ENCODE measurements at regions not wholly inside any gene's neighbourhood (a gene's known extent, or its start where the extent isn't known, plus 50 kb on each side); places are given as distances from the start of the nearest gene placed in this dataset.

GRCh38 chr2:72032481-72033041 is 115.1 kb downstream of the CYP26B1 start:
- TF ChIP-seq CTCF (IDR thresholded peaks at IDR 0.05) (no peak), POLR2A (IDR thresholded peaks at IDR 0.05) (no peak)
